CD4-positive, alpha-beta T cell treated with Interleukin-15 for 1 hour (primary cell): ENCODE measurements at regions not wholly inside any gene's neighbourhood (a gene's known extent, or its start where the extent isn't known, plus 50 kb on each side); places are given as distances from the start of the nearest gene placed in this dataset.
"Not testable (repeated sequence)": the region's sequence is repeated elsewhere in the genome, so short reads cannot be mapped to it uniquely, and the experiment has no call there.

Source experiments
- DNase-seq: peaks from one replicate; pipeline ENCODE4 v3.0.0-alpha.2; 2020

- no peak for DNase-seq
Measured at GRCh38 chr14:66228267-66228970, 257.8 kb upstream of the CCDC196 start.

- no peak for DNase-seq
Measured at GRCh38 chr14:66231820-66232219, 254.4 kb upstream of the CCDC196 start.

GRCh38 chr14:66233591-66233990, 252.6 kb upstream of the CCDC196 start:
- no peak for DNase-seq

GRCh38 chr14:66234411-66234810, 251.8 kb upstream of the CCDC196 start:
- DNase-seq: no peak

- DNase-seq: no peak
Measured at GRCh38 chr14:66237741-66238140, 248.4 kb upstream of the CCDC196 start.

- DNase-seq: no peak
Measured at GRCh38 chr14:66238969-66239368, 247.2 kb upstream of the CCDC196 start.

GRCh38 chr14:66239589-66239988, 246.6 kb upstream of the CCDC196 start:
- DNase-seq: no peak

GRCh38 chr14:66240105-66240504, 246.1 kb upstream of the CCDC196 start:
- no peak for DNase-seq

GRCh38 chr14:66242001-66242400, 244.2 kb upstream of the CCDC196 start:
- no peak for DNase-seq

- DNase-seq: no peak
Measured at GRCh38 chr14:66244834-66245233, 241.3 kb upstream of the CCDC196 start.

- no peak for DNase-seq
Measured at GRCh38 chr14:66247662-66248193, 238.4 kb upstream of the CCDC196 start.

GRCh38 chr14:66248256-66248655, 237.9 kb upstream of the CCDC196 start:
- DNase-seq: no peak

GRCh38 chr14:66249544-66249943, 236.6 kb upstream of the CCDC196 start:
- DNase-seq: no peak

- no peak for DNase-seq
Measured at GRCh38 chr14:66254038-66254437, 232.1 kb upstream of the CCDC196 start.

- no peak for DNase-seq
Measured at GRCh38 chr14:66268802-66269334, 217.3 kb upstream of the CCDC196 start.

GRCh38 chr14:66272221-66272620, 213.9 kb upstream of the CCDC196 start:
- no peak for DNase-seq

GRCh38 chr14:66273261-66273832, 212.8 kb upstream of the CCDC196 start:
- no peak for DNase-seq

GRCh38 chr14:66278418-66278817, 207.8 kb upstream of the CCDC196 start:
- DNase-seq: not testable (repeated sequence)

- DNase-seq: no peak
Measured at GRCh38 chr14:66281036-66281776, 205.0 kb upstream of the CCDC196 start.

- DNase-seq: no peak
Measured at GRCh38 chr14:66284346-66284745, 201.8 kb upstream of the CCDC196 start.

GRCh38 chr14:66288511-66288910, 197.7 kb upstream of the CCDC196 start:
- DNase-seq: no peak

- DNase-seq: no peak
Measured at GRCh38 chr14:66291756-66292155, 194.4 kb upstream of the CCDC196 start.

- DNase-seq: no peak
Measured at GRCh38 chr14:66293533-66294105, 192.6 kb upstream of the CCDC196 start.
